Liver (tissue), 8 donors: ENCODE measurements at regions not wholly inside any gene's neighbourhood (a gene's known extent, or its start where the extent isn't known, plus 50 kb on each side); places are given as distances from the start of the nearest gene placed in this dataset.

ENCODE experiments used
- DNase-seq: peaks from one replicate; pipeline ENCODE4 v3.0.0-alpha.2; 2017; ENCODE audit warnings: low spot score
- H3K27ac ChIP-seq, 2 donors: one replicate each; pipeline ENCODE4 v1.7.0; 2013; ENCODE audit warnings: inconsistent platforms in 2 of 2, low read length in 2 of 2, control low read depth in 1 of 2, low read depth in 1 of 2, mild to moderate bottlenecking in 1 of 2
- H3K27me3 ChIP-seq, 4 donors: one replicate each; pipeline versions ENCODE4 v1.6.1 to v1.7.0; 2013; ENCODE audit warnings: low read length in 3 of 4, inconsistent platforms in 1 of 4, mild to moderate bottlenecking in 1 of 4, moderate library complexity in 1 of 4; ENCODE audit not compliant: control insufficient read depth in 4 of 4, insufficient read depth in 4 of 4
- H3K36me3 ChIP-seq, 4 donors: one replicate each; pipeline versions ENCODE4 v1.6.1 to v1.7.0; 2013; ENCODE audit warnings: low read length in 3 of 4, mild to moderate bottlenecking in 3 of 4, low read depth in 1 of 4, moderate library complexity in 1 of 4; ENCODE audit not compliant: control insufficient read depth in 4 of 4, insufficient read depth in 3 of 4
- H3K4me1 ChIP-seq, 4 donors: one replicate each; pipeline versions ENCODE4 v1.6.1 to v1.7.0; 2013; ENCODE audit warnings: low read length in 3 of 4, mild to moderate bottlenecking in 3 of 4, moderate library complexity in 1 of 4; ENCODE audit not compliant: control insufficient read depth in 4 of 4, insufficient read depth in 4 of 4
- H3K4me3 ChIP-seq, 3 donors: one replicate each; pipeline versions ENCODE4 v1.6.1 to v1.7.0; 2013; ENCODE audit warnings: low read length in 3 of 3, control low read depth in 1 of 3, low read depth in 1 of 3, mild to moderate bottlenecking in 1 of 3
- H3K9ac ChIP-seq, 2 donors: one replicate each; pipeline ENCODE4 v1.7.0; 2013; ENCODE audit warnings: low read length in 2 of 2, mild to moderate bottlenecking in 2 of 2, moderate library complexity in 2 of 2, control low read depth in 1 of 2, low read depth in 1 of 2
- H3K9me3 ChIP-seq, 4 donors: one replicate each; pipeline versions ENCODE4 v1.6.1 to v1.7.0; 2013; ENCODE audit warnings: low read length in 3 of 4; ENCODE audit not compliant: control insufficient read depth in 4 of 4
- ATF3 ChIP-seq: IDR thresholded peaks from 2 replicates; pipeline ENCODE4 v1.6.1; 2016; ENCODE audit warnings: antibody characterized with exemption
- EGR1 ChIP-seq, 2 donors: IDR thresholded peaks; 2 replicates each; pipeline ENCODE4 v1.6.1; 2016 to 2018; ENCODE audit warnings: antibody characterized with exemption in 2 of 2, low read depth in 2 of 2
- FOXA1 ChIP-seq: IDR thresholded peaks from 2 replicates; pipeline ENCODE4 v1.6.1; 2016; ENCODE audit warnings: antibody characterized with exemption
- FOXA2 ChIP-seq: IDR thresholded peaks from 2 replicates; pipeline ENCODE4 v1.6.1; 2016; ENCODE audit warnings: antibody characterized with exemption
- GABPA ChIP-seq, 2 donors: IDR thresholded peaks in 1 of 2; conservative IDR thresholded peaks in 1 of 2; 2 replicates each; pipeline ENCODE4 v1.6.1; 2016; ENCODE audit warnings: antibody characterized with exemption in 2 of 2, mild to moderate bottlenecking in 1 of 2, moderate library complexity in 1 of 2
- HNF4A ChIP-seq, 2 donors: conservative IDR thresholded peaks; 2 replicates each; pipeline ENCODE4 v1.6.1; 2016; ENCODE audit warnings: antibody characterized with exemption in 2 of 2, mild to moderate bottlenecking in 2 of 2
- HNF4G ChIP-seq: IDR thresholded peaks from 2 replicates; pipeline ENCODE4 v1.6.1; 2016; ENCODE audit warnings: antibody characterized with exemption
- JUND ChIP-seq, 2 donors: IDR thresholded peaks; 2 replicates each; pipeline ENCODE4 v1.6.1; 2016; ENCODE audit warnings: antibody characterized with exemption in 2 of 2
- NR2F2 ChIP-seq: IDR thresholded peaks from 2 replicates; pipeline ENCODE4 v1.6.1; 2016; ENCODE audit warnings: antibody characterized with exemption
- RAD21 ChIP-seq, 2 donors: IDR thresholded peaks; 2 replicates each; pipeline ENCODE4 v1.6.1; 2016; ENCODE audit warnings: antibody characterized with exemption in 2 of 2, mild to moderate bottlenecking in 2 of 2
- RXRA ChIP-seq, 2 donors: IDR thresholded peaks; 2 replicates each; pipeline ENCODE4 v1.6.1; 2017 to 2018; ENCODE audit warnings: antibody characterized with exemption in 2 of 2, mild to moderate bottlenecking in 1 of 2
- SP1 ChIP-seq: IDR thresholded peaks from 2 replicates; pipeline ENCODE4 v1.6.1; 2018; ENCODE audit warnings: antibody characterized with exemption, mild to moderate bottlenecking
- TAF1 ChIP-seq: conservative IDR thresholded peaks from 2 replicates; pipeline ENCODE4 v1.6.1; 2016; ENCODE audit warnings: antibody characterized with exemption, mild to moderate bottlenecking
- YY1 ChIP-seq: IDR thresholded peaks from 2 replicates; pipeline ENCODE4 v1.6.1; 2016; ENCODE audit warnings: antibody characterized with exemption, mild to moderate bottlenecking
- WGBS: extraction: QIAGEN DNeasy Blood & Tissue Kit; methylation state at CpG from one replicate; pipeline ENCODE4 v1.1.7; 2013; 5-methylcytosine and 5-hydroxymethylcytosine counted together
- TF ChIP-seq, protein P1 (sequence below): IDR thresholded peaks from 2 replicates; pipeline ENCODE4 v1.6.1; 2016; ENCODE audit warnings: antibody characterized with exemption
- TF ChIP-seq, protein P2 (sequence below): IDR thresholded peaks from 2 replicates; pipeline ENCODE4 v1.6.1; 2016; ENCODE audit warnings: antibody characterized with exemption
- TF ChIP-seq, protein P3 (sequence below): fragments of 150-350 bp; IDR thresholded peaks from 2 replicates; pipeline ENCODE4 v1.5.1; 2017; ENCODE audit warnings: improper control_type of control experiment, low read depth, low read length; ENCODE audit not compliant: missing input control
- TF ChIP-seq, protein P4 (sequence below): IDR thresholded peaks from 2 replicates; pipeline ENCODE4 v1.6.1; 2016; ENCODE audit warnings: antibody characterized with exemption, mild to moderate bottlenecking
- donor health status: healthy.
- donor health status: healthy.
- donor health status: healthy.
- donor health status: healthy.
- donor health status: healthy.

DNA sequence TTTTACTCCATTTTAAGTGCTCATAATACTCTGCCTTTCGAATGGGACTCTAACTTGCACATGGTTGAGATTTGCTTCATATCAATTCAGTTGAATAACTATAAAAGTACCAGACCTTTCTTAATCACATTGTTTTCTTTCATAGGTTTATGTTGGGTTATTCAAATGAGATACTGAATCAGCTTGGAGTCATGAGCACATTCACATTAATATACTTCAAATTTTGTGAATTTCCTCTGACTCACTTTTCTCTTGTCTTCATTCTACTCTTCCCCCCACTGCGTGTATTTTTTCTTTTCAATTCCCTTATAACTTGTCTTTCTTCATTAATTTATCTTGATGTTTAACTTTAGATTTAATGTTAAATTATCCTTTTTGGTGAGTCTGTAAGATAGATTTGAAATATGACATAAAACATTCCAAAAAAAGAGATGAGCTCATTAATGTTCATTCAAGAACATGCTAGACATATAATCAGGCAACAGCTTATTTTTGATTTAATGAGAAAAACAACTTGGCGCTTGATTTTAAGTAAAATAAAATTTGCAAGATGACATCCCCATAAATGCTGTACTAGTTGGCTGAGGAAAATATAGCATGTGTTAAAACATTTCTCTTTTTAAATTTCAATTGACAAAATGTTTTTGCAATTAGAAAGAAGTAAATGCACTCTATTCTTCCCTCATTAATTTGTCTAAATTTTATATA, 736.0 kb downstream of the CD109 start (continued):
- no peak for TF ChIP-seq ATF3
- no peak for TF ChIP-seq EGR1 (IDR thresholded peaks at IDR 0.05; ENCODE audit: low read depth in 2 of 2)
- no peak for TF ChIP-seq RXRA (IDR thresholded peaks at IDR 0.05)
- TF ChIP-seq TAF1: no peak
- TF ChIP-seq NR2F2: no peak
- TF ChIP-seq, protein P1, sequence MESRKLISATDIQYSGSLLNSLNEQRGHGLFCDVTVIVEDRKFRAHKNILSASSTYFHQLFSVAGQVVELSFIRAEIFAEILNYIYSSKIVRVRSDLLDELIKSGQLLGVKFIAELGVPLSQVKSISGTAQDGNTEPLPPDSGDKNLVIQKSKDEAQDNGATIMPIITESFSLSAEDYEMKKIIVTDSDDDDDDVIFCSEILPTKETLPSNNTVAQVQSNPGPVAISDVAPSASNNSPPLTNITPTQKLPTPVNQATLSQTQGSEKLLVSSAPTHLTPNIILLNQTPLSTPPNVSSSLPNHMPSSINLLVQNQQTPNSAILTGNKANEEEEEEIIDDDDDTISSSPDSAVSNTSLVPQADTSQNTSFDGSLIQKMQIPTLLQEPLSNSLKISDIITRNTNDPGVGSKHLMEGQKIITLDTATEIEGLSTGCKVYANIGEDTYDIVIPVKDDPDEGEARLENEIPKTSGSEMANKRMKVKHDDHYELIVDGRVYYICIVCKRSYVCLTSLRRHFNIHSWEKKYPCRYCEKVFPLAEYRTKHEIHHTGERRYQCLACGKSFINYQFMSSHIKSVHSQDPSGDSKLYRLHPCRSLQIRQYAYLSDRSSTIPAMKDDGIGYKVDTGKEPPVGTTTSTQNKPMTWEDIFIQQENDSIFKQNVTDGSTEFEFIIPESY: no peak
- TF ChIP-seq, protein P2, sequence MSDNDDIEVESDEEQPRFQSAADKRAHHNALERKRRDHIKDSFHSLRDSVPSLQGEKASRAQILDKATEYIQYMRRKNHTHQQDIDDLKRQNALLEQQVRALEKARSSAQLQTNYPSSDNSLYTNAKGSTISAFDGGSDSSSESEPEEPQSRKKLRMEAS: no peak

DNA sequence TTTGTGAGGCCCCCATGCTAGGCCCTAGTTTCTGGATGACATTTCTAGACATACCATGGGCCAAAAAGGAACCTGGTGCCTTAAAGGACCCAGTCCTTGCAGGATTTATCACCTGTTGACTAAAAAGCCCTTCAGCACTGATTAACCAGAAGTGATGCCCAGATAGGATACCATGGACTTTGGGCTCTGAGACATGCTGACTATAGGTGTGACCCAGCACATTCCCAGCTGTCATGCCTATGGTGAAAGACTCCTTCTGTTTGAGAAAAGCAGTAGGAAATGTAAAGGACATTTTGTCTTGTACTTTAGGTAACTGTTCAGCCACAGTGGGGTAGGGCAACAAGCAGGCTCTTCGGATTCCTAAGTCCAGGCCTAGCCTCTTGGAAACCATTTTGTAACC, 724.2 kb downstream of the CD109 start:
- Histone ChIP-seq H3K4me3 (no peak overlapping the region), H3K36me3 (no peaks in the 10 kb centered on the region), H3K27ac (no peak overlapping the region), H3K4me1 (no peaks in the 10 kb centered on the region), H3K9ac (no peak overlapping the region), H3K9me3 (no peaks in the 10 kb centered on the region), H3K27me3 (no peaks in the 10 kb centered on the region)
- TF ChIP-seq YY1 (no peak), FOXA2 (no peak), GABPA (IDR thresholded peaks at IDR 0.05 in 1 of 2, conservative IDR thresholded peaks at IDR 0.05 in 1 of 2) (no peak), RAD21 (IDR thresholded peaks at IDR 0.05) (no peak), HNF4A (conservative IDR thresholded peaks at IDR 0.05) (no peak), TAF1 (no peak), ATF3 (no peak), SP1 (no peak), JUND (IDR thresholded peaks at IDR 0.05) (no peak), EGR1 (IDR thresholded peaks at IDR 0.05; ENCODE audit: low read depth in 2 of 2) (no peak), FOXA1 (no peak), HNF4G (no peak), RXRA (IDR thresholded peaks at IDR 0.05) (no peak), NR2F2 (no peak)
- TF ChIP-seq, protein P3, sequence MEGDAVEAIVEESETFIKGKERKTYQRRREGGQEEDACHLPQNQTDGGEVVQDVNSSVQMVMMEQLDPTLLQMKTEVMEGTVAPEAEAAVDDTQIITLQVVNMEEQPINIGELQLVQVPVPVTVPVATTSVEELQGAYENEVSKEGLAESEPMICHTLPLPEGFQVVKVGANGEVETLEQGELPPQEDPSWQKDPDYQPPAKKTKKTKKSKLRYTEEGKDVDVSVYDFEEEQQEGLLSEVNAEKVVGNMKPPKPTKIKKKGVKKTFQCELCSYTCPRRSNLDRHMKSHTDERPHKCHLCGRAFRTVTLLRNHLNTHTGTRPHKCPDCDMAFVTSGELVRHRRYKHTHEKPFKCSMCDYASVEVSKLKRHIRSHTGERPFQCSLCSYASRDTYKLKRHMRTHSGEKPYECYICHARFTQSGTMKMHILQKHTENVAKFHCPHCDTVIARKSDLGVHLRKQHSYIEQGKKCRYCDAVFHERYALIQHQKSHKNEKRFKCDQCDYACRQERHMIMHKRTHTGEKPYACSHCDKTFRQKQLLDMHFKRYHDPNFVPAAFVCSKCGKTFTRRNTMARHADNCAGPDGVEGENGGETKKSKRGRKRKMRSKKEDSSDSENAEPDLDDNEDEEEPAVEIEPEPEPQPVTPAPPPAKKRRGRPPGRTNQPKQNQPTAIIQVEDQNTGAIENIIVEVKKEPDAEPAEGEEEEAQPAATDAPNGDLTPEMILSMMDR: no peak
- TF ChIP-seq, protein P1: no peak
- TF ChIP-seq, protein P2: no peak
- TF ChIP-seq, protein P4, sequence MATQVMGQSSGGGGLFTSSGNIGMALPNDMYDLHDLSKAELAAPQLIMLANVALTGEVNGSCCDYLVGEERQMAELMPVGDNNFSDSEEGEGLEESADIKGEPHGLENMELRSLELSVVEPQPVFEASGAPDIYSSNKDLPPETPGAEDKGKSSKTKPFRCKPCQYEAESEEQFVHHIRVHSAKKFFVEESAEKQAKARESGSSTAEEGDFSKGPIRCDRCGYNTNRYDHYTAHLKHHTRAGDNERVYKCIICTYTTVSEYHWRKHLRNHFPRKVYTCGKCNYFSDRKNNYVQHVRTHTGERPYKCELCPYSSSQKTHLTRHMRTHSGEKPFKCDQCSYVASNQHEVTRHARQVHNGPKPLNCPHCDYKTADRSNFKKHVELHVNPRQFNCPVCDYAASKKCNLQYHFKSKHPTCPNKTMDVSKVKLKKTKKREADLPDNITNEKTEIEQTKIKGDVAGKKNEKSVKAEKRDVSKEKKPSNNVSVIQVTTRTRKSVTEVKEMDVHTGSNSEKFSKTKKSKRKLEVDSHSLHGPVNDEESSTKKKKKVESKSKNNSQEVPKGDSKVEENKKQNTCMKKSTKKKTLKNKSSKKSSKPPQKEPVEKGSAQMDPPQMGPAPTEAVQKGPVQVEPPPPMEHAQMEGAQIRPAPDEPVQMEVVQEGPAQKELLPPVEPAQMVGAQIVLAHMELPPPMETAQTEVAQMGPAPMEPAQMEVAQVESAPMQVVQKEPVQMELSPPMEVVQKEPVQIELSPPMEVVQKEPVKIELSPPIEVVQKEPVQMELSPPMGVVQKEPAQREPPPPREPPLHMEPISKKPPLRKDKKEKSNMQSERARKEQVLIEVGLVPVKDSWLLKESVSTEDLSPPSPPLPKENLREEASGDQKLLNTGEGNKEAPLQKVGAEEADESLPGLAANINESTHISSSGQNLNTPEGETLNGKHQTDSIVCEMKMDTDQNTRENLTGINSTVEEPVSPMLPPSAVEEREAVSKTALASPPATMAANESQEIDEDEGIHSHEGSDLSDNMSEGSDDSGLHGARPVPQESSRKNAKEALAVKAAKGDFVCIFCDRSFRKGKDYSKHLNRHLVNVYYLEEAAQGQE: no peak
- WGBS: 91% methylated on average over 1 of the region's 1 CpG
- no peak for DNase-seq
